ENCODE measurements at regions not wholly inside any gene's neighbourhood (a gene's known extent, or its start where the extent isn't known, plus 50 kb on each side); places are given as distances from the start of the nearest gene placed in this dataset.

DNA sequence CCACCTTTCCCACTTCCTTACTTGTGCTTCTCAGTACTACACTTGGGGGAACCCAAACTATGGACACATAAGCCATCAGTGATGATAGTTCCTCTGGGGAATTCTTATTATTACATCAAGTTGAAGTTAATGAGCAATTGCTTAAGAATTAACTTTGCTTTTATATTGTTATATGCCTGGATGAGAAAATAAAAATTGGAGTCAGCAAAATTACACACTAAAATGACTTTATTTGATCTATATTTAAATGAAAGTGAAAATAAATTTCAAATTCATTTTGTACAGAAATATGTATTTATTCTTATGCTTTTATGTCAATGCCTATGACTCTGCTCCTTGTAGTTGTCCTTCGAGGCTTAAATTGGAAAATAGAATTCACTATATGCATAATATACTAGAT is 149.4 kb upstream of the KCND2 start:
- no peak for TF ChIP-seq CTCF (conservative IDR thresholded peaks at IDR 0.05; ENCODE audit: low read depth, low read length)
- no peak overlapping the region for H3K4me3 ChIP-seq (ENCODE audit: low read depth, low read length)
- DNase-seq (ENCODE audit: low read depth): no peak

DNA sequence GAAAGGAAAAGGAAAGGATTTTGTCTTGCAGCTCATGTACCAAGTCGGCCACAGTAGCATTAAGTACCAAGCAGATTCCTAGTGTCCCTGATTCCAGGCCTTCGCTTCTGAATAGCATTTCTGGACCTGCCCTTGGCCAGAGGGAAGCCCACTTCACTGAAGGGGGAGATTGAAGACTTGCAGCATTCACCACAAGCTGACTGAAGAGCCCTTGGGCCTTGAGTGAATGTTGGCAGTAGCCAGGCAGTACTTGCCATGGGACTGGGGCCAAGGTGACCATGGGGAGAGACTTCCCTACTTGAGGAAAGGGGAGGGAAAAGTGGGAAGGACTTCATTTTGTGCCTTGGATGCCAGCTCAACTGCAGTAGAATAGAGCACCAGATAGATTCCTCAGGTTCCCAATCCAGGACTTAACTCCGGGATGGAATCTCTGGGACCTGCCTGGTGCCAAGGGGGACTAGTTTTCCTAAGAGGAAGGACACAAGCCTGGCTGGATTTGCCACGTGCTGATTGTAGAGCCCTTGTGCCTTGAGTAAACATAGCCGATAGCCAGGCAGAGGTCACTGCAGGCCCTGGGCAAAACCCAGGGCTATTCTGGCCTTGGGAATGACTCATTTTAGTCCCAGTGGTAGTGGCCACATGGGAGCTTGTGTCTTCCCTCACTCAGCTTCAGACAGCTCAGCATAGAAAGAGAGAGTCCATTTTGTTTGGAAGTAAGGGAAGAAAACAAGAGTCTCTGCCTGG is 141.7 kb upstream of the KCND2 start:
- no peak overlapping the region for H3K4me3 ChIP-seq (ENCODE audit: low read depth, low read length)
- DNase-seq (ENCODE audit: low read depth): no peak
- TF ChIP-seq CTCF (conservative IDR thresholded peaks at IDR 0.05; ENCODE audit: low read depth, low read length): no peak

DNA sequence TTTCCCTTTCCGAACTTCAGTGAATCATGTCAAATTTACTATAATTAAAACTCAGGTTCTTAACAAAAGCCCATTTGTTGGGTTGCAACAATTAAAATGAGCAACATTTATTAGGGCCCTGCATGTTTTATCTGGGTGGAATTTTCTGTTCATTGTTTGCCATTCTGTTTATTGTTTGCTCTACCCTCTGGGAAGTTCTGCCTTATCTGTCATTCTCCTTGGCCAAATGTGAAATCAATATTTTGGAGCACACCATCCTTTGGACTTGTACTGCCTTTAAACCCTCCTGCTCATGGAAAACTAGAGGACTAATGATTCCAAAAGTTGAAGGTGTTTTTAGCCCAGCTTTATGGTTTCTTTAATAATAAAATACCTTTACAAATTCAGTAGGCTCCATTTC is 134.5 kb upstream of the KCND2 start:
- TF ChIP-seq CTCF (conservative IDR thresholded peaks at IDR 0.05; ENCODE audit: low read depth, low read length): no peak
- no peak for DNase-seq (ENCODE audit: low read depth)
- no peak overlapping the region for H3K4me3 ChIP-seq (ENCODE audit: low read depth, low read length)

DNA sequence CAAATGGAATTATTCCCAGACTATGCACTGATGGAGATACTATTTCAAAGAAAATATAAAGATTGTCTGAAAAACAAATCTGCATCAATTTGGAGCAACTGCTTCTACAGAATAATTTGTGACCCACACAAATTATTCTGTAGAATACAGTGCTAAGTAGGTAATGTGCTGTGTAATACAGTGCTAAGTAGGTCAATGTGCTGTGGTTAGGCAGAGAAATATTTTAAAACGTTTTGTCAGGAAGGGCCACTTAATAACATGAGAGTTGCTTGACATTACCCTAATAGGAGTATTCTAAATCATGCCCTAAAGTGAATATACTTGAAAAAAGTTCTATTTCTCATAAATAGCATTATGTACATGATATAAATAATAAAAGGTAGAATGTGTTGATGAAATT is 116.5 kb upstream of the KCND2 start:
- DNase-seq (ENCODE audit: low read depth): no peak
- H3K4me3 ChIP-seq (ENCODE audit: low read depth, low read length): no peak overlapping the region
- no peak for TF ChIP-seq CTCF (conservative IDR thresholded peaks at IDR 0.05; ENCODE audit: low read depth, low read length)

- DNase-seq (ENCODE audit: low read depth): no peak
- no peak for TF ChIP-seq CTCF (conservative IDR thresholded peaks at IDR 0.05; ENCODE audit: low read depth, low read length)
Observed at GRCh38 chr7:120160166-120160565, 112.8 kb upstream of the KCND2 start.

GRCh38 chr7:120163449-120163848 is 109.5 kb upstream of the KCND2 start:
- no peak for DNase-seq (ENCODE audit: low read depth)
- H3K4me3 ChIP-seq (ENCODE audit: low read depth, low read length): no peak overlapping the region
- no peak for TF ChIP-seq CTCF (conservative IDR thresholded peaks at IDR 0.05; ENCODE audit: low read depth, low read length)

More at GRCh38 chr7:120160166-120160565, 112.8 kb upstream of the KCND2 start:
- H3K4me3 ChIP-seq (ENCODE audit: low read depth, low read length): no peak overlapping the region

- no peak overlapping the region for H3K4me3 ChIP-seq (ENCODE audit: low read depth, low read length)
- no peak for TF ChIP-seq CTCF (conservative IDR thresholded peaks at IDR 0.05; ENCODE audit: low read depth, low read length)
- no peak for DNase-seq (ENCODE audit: low read depth)
Observed at GRCh38 chr7:120165227-120165626, 107.7 kb upstream of the KCND2 start.

All from choroid plexus epithelial cell (primary cell).